GM23338 (cell line): ENCODE measurements at regions not wholly inside any gene's neighbourhood (a gene's known extent, or its start where the extent isn't known, plus 50 kb on each side); places are given as distances from the start of the nearest gene placed in this dataset.

ENCODE experiments used
- EZH2 ChIP-seq: fragments of 200-600 bp; sonication (generic); IDR thresholded peaks from one replicate; pipeline ENCODE4 v1.8.0; 2017; ENCODE audit warnings: antibody characterized with exemption, mild to moderate bottlenecking, low read depth; ENCODE audit not compliant: unreplicated experiment
- EZH2phosphoT487 ChIP-seq: fragments of 200-600 bp; sonication (generic); IDR thresholded peaks from one replicate; pipeline ENCODE4 v1.8.1; 2018; ENCODE audit warnings: antibody characterized with exemption; ENCODE audit not compliant: unreplicated experiment
- JUNB ChIP-seq: IDR thresholded peaks from one replicate; pipeline ENCODE4 v1.6.1; 2016; ENCODE audit warnings: antibody characterized with exemption; ENCODE audit not compliant: unreplicated experiment
- NANOG ChIP-seq: IDR thresholded peaks from 2 replicates; pipeline ENCODE4 v1.6.1; 2016; ENCODE audit warnings: antibody characterized with exemption, borderline replicate concordance
- POLR2AphosphoS5 ChIP-seq: IDR thresholded peaks from 2 replicates; pipeline ENCODE4 v1.6.1; 2016; ENCODE audit warnings: antibody characterized with exemption, low read depth
- REST ChIP-seq: IDR thresholded peaks from one replicate; pipeline ENCODE4 v1.6.1; 2018; ENCODE audit warnings: antibody characterized with exemption; ENCODE audit not compliant: unreplicated experiment
- STAT1 ChIP-seq: IDR thresholded peaks from one replicate; pipeline ENCODE4 v1.6.1; 2016; ENCODE audit warnings: antibody characterized with exemption; ENCODE audit not compliant: unreplicated experiment
- TF ChIP-seq, protein P1 (sequence below), 2 experiments: fragments of 200-600 bp in 1 of 2; sonication (generic) in 1 of 2; conservative IDR thresholded peaks; 2 replicates each; pipeline versions ENCODE4 v1.5.1 to v1.6.1; 2016 to 2017; ENCODE audit warnings: antibody characterized with exemption in 2 of 2, low read depth in 2 of 2, mild to moderate bottlenecking in 2 of 2, moderate library complexity in 1 of 2

- TF ChIP-seq POLR2AphosphoS5 (no peak), EZH2 (no peak), REST (no peak), JUNB (no peak), STAT1 (no peak), EZH2phosphoT487 (no peak), NANOG (no peak)
- TF ChIP-seq, protein P1, sequence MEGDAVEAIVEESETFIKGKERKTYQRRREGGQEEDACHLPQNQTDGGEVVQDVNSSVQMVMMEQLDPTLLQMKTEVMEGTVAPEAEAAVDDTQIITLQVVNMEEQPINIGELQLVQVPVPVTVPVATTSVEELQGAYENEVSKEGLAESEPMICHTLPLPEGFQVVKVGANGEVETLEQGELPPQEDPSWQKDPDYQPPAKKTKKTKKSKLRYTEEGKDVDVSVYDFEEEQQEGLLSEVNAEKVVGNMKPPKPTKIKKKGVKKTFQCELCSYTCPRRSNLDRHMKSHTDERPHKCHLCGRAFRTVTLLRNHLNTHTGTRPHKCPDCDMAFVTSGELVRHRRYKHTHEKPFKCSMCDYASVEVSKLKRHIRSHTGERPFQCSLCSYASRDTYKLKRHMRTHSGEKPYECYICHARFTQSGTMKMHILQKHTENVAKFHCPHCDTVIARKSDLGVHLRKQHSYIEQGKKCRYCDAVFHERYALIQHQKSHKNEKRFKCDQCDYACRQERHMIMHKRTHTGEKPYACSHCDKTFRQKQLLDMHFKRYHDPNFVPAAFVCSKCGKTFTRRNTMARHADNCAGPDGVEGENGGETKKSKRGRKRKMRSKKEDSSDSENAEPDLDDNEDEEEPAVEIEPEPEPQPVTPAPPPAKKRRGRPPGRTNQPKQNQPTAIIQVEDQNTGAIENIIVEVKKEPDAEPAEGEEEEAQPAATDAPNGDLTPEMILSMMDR (conservative IDR thresholded peaks at IDR 0.05; ENCODE audit: low read depth in 2 of 2): no peak
Measured at GRCh38 chr18:78271790-78272189, 707.8 kb upstream of the SALL3 start.
